ENCODE measurements at regions not wholly inside any gene's neighbourhood (a gene's known extent, or its start where the extent isn't known, plus 50 kb on each side); places are given as distances from the start of the nearest gene placed in this dataset.

DNA sequence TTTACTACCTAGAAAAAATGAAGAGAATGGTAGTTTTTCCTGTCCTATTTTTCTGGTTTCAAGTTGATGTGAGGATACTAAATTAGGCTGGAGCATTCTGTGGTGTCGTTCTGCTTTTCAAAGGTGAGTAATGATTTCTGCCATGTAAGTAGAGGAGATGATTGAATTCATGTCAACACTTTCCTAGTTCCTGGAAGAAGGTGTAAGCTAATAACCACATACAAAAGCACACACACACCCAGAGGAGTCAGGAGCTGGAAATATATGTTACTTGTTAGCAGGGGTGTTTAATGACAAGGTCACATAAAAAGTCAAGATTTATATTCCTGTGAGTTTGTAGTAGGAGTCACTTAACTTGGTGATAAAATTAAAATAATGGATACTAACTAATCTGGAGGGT is 172.1 kb downstream of the TMX3 start:
- TF ChIP-seq, protein P1, sequence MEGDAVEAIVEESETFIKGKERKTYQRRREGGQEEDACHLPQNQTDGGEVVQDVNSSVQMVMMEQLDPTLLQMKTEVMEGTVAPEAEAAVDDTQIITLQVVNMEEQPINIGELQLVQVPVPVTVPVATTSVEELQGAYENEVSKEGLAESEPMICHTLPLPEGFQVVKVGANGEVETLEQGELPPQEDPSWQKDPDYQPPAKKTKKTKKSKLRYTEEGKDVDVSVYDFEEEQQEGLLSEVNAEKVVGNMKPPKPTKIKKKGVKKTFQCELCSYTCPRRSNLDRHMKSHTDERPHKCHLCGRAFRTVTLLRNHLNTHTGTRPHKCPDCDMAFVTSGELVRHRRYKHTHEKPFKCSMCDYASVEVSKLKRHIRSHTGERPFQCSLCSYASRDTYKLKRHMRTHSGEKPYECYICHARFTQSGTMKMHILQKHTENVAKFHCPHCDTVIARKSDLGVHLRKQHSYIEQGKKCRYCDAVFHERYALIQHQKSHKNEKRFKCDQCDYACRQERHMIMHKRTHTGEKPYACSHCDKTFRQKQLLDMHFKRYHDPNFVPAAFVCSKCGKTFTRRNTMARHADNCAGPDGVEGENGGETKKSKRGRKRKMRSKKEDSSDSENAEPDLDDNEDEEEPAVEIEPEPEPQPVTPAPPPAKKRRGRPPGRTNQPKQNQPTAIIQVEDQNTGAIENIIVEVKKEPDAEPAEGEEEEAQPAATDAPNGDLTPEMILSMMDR (conservative IDR thresholded peaks at IDR 0.05; ENCODE audit: low read length), result no peak
- TF ChIP-seq EZH2phosphoT487 (IDR thresholded peaks at IDR 0.05; ENCODE audit: borderline replicate concordance), result no peak
